Ishikawa (cell line): ENCODE measurements at regions not wholly inside any gene's neighbourhood (a gene's known extent, or its start where the extent isn't known, plus 50 kb on each side); places are given as distances from the start of the nearest gene placed in this dataset.

Experiments used
- CEBPB ChIP-seq: IDR thresholded peaks from 2 replicates; pipeline ENCODE4 v1.6.1; 2012
- CREB1 ChIP-seq: IDR thresholded peaks from 2 replicates; pipeline ENCODE4 v1.6.1; 2012; ENCODE audit warnings: low read depth
- EGR1 ChIP-seq: IDR thresholded peaks from 2 replicates; pipeline ENCODE4 v1.6.1; 2012
- EP300 ChIP-seq: IDR thresholded peaks from 2 replicates; pipeline ENCODE4 v1.6.1; 2012; ENCODE audit warnings: borderline replicate concordance
- FOXM1 ChIP-seq: IDR thresholded peaks from 2 replicates; pipeline ENCODE4 v1.6.1; 2012; ENCODE audit warnings: low read depth, borderline replicate concordance
- NFIC ChIP-seq: IDR thresholded peaks from 2 replicates; pipeline ENCODE4 v1.6.1; 2012
- RAD21 ChIP-seq: IDR thresholded peaks from 2 replicates; pipeline ENCODE4 v1.6.1; 2012; ENCODE audit warnings: low read depth
- TAF1 ChIP-seq: IDR thresholded peaks from 2 replicates; pipeline ENCODE4 v1.6.1; 2012; ENCODE audit warnings: low read depth, mild to moderate bottlenecking
- TCF12 ChIP-seq: IDR thresholded peaks from 2 replicates; pipeline ENCODE4 v1.6.1; 2012; ENCODE audit warnings: low read depth
- TEAD4 ChIP-seq: IDR thresholded peaks from 2 replicates; pipeline ENCODE4 v1.6.1; 2012
- YY1 ChIP-seq: IDR thresholded peaks from 2 replicates; pipeline ENCODE4 v1.6.1; 2012; ENCODE audit warnings: low read depth
- ZBTB7A ChIP-seq: IDR thresholded peaks from 2 replicates; pipeline ENCODE4 v1.6.1; 2012; ENCODE audit warnings: low read depth
- TF ChIP-seq, protein P1 (sequence below): IDR thresholded peaks from 2 replicates; pipeline ENCODE4 v1.6.1; 2012
- TF ChIP-seq, protein P2 (sequence below): IDR thresholded peaks from 2 replicates; pipeline ENCODE4 v1.6.1; 2012
- TF ChIP-seq, protein P3 (sequence below): IDR thresholded peaks from 2 replicates; pipeline ENCODE4 v1.6.1; 2012; ENCODE audit warnings: low read depth, mild to moderate bottlenecking

DNA sequence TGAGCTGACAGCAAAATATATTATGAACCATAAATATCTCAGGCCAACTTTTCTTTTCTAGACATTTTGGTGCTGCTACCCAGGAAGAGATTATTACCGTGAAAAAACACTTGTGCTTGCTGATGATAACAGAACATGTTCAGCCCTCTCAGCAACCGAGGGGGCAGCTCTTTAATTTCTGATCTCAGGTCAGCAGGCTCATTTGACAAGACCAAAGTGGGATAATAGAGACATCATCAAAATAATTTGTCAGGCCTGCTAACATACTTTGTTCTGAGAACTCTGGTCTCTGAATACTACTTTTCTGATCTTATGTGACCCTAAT lies 645.9 kb upstream of the KCNMB2 start:
- TF ChIP-seq, protein P1, sequence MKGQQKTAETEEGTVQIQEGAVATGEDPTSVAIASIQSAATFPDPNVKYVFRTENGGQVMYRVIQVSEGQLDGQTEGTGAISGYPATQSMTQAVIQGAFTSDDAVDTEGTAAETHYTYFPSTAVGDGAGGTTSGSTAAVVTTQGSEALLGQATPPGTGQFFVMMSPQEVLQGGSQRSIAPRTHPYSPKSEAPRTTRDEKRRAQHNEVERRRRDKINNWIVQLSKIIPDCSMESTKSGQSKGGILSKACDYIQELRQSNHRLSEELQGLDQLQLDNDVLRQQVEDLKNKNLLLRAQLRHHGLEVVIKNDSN = no peak
- TF ChIP-seq YY1 (no peak), FOXM1 (no peak), ZBTB7A (no peak), TAF1 (no peak), CEBPB (no peak), NFIC (no peak), TCF12 (no peak)
- TF ChIP-seq, protein P2, sequence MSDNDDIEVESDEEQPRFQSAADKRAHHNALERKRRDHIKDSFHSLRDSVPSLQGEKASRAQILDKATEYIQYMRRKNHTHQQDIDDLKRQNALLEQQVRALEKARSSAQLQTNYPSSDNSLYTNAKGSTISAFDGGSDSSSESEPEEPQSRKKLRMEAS = no peak

- TF ChIP-seq, protein P2 = no peak
- TF ChIP-seq ZBTB7A = no peak
- TF ChIP-seq TEAD4 = no peak
- TF ChIP-seq RAD21 = no peak
- no peak for TF ChIP-seq EP300
- TF ChIP-seq NFIC = no peak
- no peak for TF ChIP-seq FOXM1
- no peak for TF ChIP-seq TAF1
- TF ChIP-seq YY1 = no peak
- TF ChIP-seq, protein P3, sequence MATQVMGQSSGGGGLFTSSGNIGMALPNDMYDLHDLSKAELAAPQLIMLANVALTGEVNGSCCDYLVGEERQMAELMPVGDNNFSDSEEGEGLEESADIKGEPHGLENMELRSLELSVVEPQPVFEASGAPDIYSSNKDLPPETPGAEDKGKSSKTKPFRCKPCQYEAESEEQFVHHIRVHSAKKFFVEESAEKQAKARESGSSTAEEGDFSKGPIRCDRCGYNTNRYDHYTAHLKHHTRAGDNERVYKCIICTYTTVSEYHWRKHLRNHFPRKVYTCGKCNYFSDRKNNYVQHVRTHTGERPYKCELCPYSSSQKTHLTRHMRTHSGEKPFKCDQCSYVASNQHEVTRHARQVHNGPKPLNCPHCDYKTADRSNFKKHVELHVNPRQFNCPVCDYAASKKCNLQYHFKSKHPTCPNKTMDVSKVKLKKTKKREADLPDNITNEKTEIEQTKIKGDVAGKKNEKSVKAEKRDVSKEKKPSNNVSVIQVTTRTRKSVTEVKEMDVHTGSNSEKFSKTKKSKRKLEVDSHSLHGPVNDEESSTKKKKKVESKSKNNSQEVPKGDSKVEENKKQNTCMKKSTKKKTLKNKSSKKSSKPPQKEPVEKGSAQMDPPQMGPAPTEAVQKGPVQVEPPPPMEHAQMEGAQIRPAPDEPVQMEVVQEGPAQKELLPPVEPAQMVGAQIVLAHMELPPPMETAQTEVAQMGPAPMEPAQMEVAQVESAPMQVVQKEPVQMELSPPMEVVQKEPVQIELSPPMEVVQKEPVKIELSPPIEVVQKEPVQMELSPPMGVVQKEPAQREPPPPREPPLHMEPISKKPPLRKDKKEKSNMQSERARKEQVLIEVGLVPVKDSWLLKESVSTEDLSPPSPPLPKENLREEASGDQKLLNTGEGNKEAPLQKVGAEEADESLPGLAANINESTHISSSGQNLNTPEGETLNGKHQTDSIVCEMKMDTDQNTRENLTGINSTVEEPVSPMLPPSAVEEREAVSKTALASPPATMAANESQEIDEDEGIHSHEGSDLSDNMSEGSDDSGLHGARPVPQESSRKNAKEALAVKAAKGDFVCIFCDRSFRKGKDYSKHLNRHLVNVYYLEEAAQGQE = no peak
Observed at GRCh38 chr3:177893331-177893730, 642.9 kb upstream of the KCNMB2 start.

- TF ChIP-seq TAF1 (no peak), YY1 (no peak), ZBTB7A (no peak), CEBPB (no peak), TEAD4 (no peak), FOXM1 (no peak), EGR1 (no peak), NFIC (no peak)
- TF ChIP-seq, protein P3 = no peak
- TF ChIP-seq, protein P1 = no peak
Observed at GRCh38 chr3:177894081-177894728, 642.0 kb upstream of the KCNMB2 start.

GRCh38 chr3:177898185-177898584 lies 638.1 kb upstream of the KCNMB2 start:
- TF ChIP-seq, protein P1 = no peak
- TF ChIP-seq TEAD4 (no peak), FOXM1 (no peak), YY1 (no peak), EP300 (no peak), RAD21 (no peak), ZBTB7A (no peak), CREB1 (no peak), EGR1 (no peak), TCF12 (no peak), CEBPB (no peak), TAF1 (no peak), NFIC (no peak)
- TF ChIP-seq, protein P2 = no peak
- TF ChIP-seq, protein P3 = no peak
